Fibroblast of villous mesenchyme (primary cell): ENCODE measurements at regions not wholly inside any gene's neighbourhood (a gene's known extent, or its start where the extent isn't known, plus 50 kb on each side); places are given as distances from the start of the nearest gene placed in this dataset.

Experiments
- DNase-seq: peaks from one replicate; pipeline ENCODE4 v3.0.0-alpha.2; 2010; ENCODE audit warnings: low read depth
- H3K4me3 ChIP-seq: 2 replicates; pipeline ENCODE4 v1.5.1; 2011; ENCODE audit warnings: low read depth, mild to moderate bottlenecking, low read length
- CTCF ChIP-seq: IDR thresholded peaks from 2 replicates; pipeline ENCODE4 v1.5.1; 2012; ENCODE audit warnings: low read depth, mild to moderate bottlenecking, low read length; ENCODE audit not compliant: insufficient read depth

GRCh38 chr13:99059498-99060075 lies 81.7 kb upstream of the DOCK9 start:
- H3K4me3 ChIP-seq: no peak overlapping the region
- no peak for DNase-seq
- TF ChIP-seq CTCF: no peak

- TF ChIP-seq CTCF: no peak
- DNase-seq: no peak
- H3K4me3 ChIP-seq: no peak overlapping the region
Measured at GRCh38 chr13:99061411-99061810, 83.5 kb upstream of the DOCK9 start.

- no peak for TF ChIP-seq CTCF
Measured at GRCh38 chr13:99062593-99062992, 84.7 kb upstream of the DOCK9 start.

GRCh38 chr13:99063178-99063577 lies 85.3 kb upstream of the DOCK9 start:
- DNase-seq: no peak
- H3K4me3 ChIP-seq: no peak overlapping the region
- TF ChIP-seq CTCF: no peak

More at GRCh38 chr13:99062593-99062992, 84.7 kb upstream of the DOCK9 start:
- H3K4me3 ChIP-seq: no peak overlapping the region
- peak; percentile 46 for DNase-seq

- DNase-seq: peak; percentile 70
- TF ChIP-seq CTCF: no peak
- no peak overlapping the region for H3K4me3 ChIP-seq
Measured at GRCh38 chr13:99063952-99064351, 86.1 kb upstream of the DOCK9 start.

GRCh38 chr13:99064624-99065234 lies 86.9 kb upstream of the DOCK9 start:
- no peak for TF ChIP-seq CTCF
- no peak overlapping the region for H3K4me3 ChIP-seq
- DNase-seq: no peak
